ENCODE measurements at regions not wholly inside any gene's neighbourhood (a gene's known extent, or its start where the extent isn't known, plus 50 kb on each side); places are given as distances from the start of the nearest gene placed in this dataset.

GRCh38 chr12:126507231-126507630 lies 1442.0 kb downstream of the AACS start:
- no peak for TF ChIP-seq CTCF (IDR thresholded peaks at IDR 0.05)
- no peak for TF ChIP-seq POLR2A (IDR thresholded peaks at IDR 0.05)
